ENCODE measurements at regions not wholly inside any gene's neighbourhood (a gene's known extent, or its start where the extent isn't known, plus 50 kb on each side); places are given as distances from the start of the nearest gene placed in this dataset.

DNA sequence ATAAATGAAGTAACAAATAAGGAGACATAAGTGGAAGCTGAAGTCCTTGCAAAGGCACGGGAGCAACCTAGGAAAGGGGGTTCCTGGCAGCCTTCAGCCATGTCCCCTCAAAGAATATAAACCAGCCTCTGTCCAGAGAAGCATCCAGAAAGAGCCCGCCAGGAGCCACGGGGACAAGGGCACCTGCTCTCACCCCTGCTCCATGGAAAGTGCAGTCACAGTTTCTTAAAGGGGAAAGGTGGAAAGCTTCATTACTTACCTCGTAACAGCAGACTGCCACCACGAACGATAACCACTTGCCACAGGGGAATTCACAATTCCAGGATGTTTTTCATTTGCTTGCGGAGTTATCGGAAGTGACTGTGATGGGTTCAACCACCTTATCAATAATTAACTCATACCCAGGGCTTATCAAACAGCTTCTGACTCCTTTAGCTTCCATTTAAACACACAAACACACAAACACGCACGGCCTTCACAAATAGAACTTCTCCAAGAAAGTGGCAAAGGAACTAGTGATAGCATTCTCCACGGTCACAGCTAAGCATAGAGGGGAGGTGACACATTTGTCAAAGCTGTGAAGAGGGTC, 134.2 kb upstream of the IGF1R start:
- TF ChIP-seq CTCF (conservative IDR thresholded peaks at IDR 0.05; ENCODE audit: low read length) (no peak), EZH2phosphoT487 (IDR thresholded peaks at IDR 0.05; ENCODE audit: borderline replicate concordance) (no peak)

Measured in Loucy (cell line).